ENCODE measurements at regions not wholly inside any gene's neighbourhood (a gene's known extent, or its start where the extent isn't known, plus 50 kb on each side); places are given as distances from the start of the nearest gene placed in this dataset.

DNA sequence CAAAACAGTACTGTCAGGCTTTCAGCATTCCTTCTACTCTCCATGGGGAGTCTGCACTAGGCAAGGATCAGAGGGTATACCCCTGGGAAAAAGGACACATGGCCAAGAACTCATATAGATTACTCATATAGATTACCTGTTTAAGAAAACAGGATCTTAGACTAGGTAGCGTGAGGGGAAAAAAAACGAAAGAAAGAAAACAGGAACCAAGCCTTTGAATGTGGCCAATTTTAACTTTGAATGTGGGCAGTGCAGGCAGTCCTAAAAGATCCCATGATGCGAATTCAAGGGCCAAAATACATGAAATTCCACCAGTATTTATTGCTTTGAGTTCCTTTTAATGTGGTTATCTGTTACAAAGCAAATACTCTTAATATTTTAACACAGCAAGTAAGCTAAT, 108.6 kb upstream of the TAC1 start:
- CTCF ChIA-PET: no interaction called here
- POLR2A ChIA-PET: no interaction called here
- peaks cover 9% of the 10 kb centered on the region for H3K9me3 ChIP-seq (ENCODE audit: control insufficient read depth, insufficient read depth, low read length)
- no peak for TF ChIP-seq CTCF (IDR thresholded peaks at IDR 0.05; ENCODE audit: low read depth, low read length)
- no peak overlapping the region for H3K4me3 ChIP-seq (ENCODE audit: low read depth, low read length)
- DNase-seq (ENCODE audit: low read depth, low spot score): no peak
- H3K27me3 ChIP-seq (ENCODE audit: control insufficient read depth, insufficient read depth, low read length): no peaks in the 10 kb centered on the region
- no peak overlapping the region for H3K27ac ChIP-seq (ENCODE audit: low read depth, low read length)

DNA sequence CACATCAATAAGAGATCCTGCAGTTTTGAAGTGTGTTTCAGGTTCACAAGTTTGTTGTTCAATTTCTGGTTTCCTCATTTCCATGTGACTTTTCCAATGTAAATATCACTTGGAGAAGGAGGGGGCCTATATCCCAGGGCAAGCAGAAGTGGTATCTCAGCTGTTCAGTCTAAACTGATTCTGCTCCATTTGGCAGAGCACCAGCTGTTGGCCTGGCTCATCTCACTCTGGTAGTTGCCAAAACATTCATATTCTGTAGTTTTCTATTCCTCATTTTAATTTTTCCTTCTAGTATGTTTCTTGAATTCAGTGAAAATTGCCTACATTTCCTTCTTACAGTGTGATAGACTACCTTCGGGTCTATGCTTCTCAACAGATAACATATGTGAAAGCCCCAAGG, 101.8 kb upstream of the TAC1 start:
- Histone ChIP-seq H3K9me3 (ENCODE audit: control insufficient read depth, insufficient read depth, low read length) (peaks cover 3% of the 10 kb centered on the region; the same call in 1 of the 2 replicates), H3K27me3 (ENCODE audit: control insufficient read depth, insufficient read depth, low read length) (no peaks in the 10 kb centered on the region), H3K4me3 (ENCODE audit: low read depth, low read length) (no peak overlapping the region), H3K27ac (ENCODE audit: low read depth, low read length) (no peak overlapping the region)
- ChIA-PET CTCF (no interaction called here), POLR2A (no interaction called here)
- no peak for TF ChIP-seq CTCF (IDR thresholded peaks at IDR 0.05; ENCODE audit: low read depth, low read length)
- DNase-seq (ENCODE audit: low read depth, low spot score): no peak

DNA sequence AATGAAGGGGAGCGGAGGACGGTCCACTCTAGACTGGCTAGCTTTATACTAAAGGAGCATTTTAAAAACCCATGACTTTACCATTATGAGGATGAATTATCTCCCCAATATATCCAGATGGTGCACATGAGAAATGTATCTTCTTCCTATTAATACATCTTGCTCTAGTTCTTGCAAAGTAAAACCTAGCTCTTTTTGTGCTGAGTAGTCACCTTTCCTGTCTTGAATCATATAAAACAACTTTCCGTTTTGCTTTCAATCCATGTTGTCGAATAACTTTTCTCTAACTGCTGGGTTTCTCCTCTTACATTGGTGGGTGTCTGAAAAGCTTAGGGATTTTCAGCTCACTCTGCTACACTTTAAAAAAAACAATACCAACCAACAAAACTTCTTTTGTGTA, 96.3 kb upstream of the TAC1 start:
- no peak overlapping the region for H3K4me3 ChIP-seq (ENCODE audit: low read depth, low read length)
- H3K27ac ChIP-seq (ENCODE audit: low read depth, low read length): no peak overlapping the region
- no peaks in the 10 kb centered on the region for H3K27me3 ChIP-seq (ENCODE audit: control insufficient read depth, insufficient read depth, low read length)
- ChIA-PET CTCF (no interaction called here), POLR2A (no interaction called here)
- no peak for TF ChIP-seq CTCF (IDR thresholded peaks at IDR 0.05; ENCODE audit: low read depth, low read length)
- DNase-seq (ENCODE audit: low read depth, low spot score): no peak
- H3K9me3 ChIP-seq (ENCODE audit: control insufficient read depth, insufficient read depth, low read length): peaks cover 5% of the 10 kb centered on the region

GRCh38 chr7:97639036-97639435, 92.8 kb upstream of the TAC1 start:
- no peak for DNase-seq (ENCODE audit: low read depth, low spot score)

GRCh38 chr7:97659363-97660045, 72.4 kb upstream of the TAC1 start:
- H3K9me3 ChIP-seq (ENCODE audit: control insufficient read depth, insufficient read depth, low read length): peaks cover 3% of the 10 kb centered on the region; the same call in 1 of the 2 replicates
- H3K27me3 ChIP-seq (ENCODE audit: control insufficient read depth, insufficient read depth, low read length): no peaks in the 10 kb centered on the region
- H3K4me3 ChIP-seq (ENCODE audit: low read depth, low read length): no peak overlapping the region
- TF ChIP-seq CTCF (IDR thresholded peaks at IDR 0.05; ENCODE audit: low read depth, low read length): no peak
- H3K27ac ChIP-seq (ENCODE audit: low read depth, low read length): no peak overlapping the region
- ChIA-PET CTCF (no interaction called here), POLR2A (no interaction called here)
- no peak for DNase-seq (ENCODE audit: low read depth, low spot score)

More at GRCh38 chr7:97639036-97639435, 92.8 kb upstream of the TAC1 start:
- ChIA-PET POLR2A (no interaction called here), CTCF (no interaction called here)
- TF ChIP-seq CTCF (IDR thresholded peaks at IDR 0.05; ENCODE audit: low read depth, low read length): no peak
- Histone ChIP-seq H3K27me3 (ENCODE audit: control insufficient read depth, insufficient read depth, low read length) (no peaks in the 10 kb centered on the region), H3K27ac (ENCODE audit: low read depth, low read length) (no peak overlapping the region), H3K9me3 (ENCODE audit: control insufficient read depth, insufficient read depth, low read length) (peaks cover 5% of the 10 kb centered on the region), H3K4me3 (ENCODE audit: low read depth, low read length) (no peak overlapping the region)

All from AG04450 (cell line).